ENCODE measurements at regions not wholly inside any gene's neighbourhood (a gene's known extent, or its start where the extent isn't known, plus 50 kb on each side); places are given as distances from the start of the nearest gene placed in this dataset.

DNA sequence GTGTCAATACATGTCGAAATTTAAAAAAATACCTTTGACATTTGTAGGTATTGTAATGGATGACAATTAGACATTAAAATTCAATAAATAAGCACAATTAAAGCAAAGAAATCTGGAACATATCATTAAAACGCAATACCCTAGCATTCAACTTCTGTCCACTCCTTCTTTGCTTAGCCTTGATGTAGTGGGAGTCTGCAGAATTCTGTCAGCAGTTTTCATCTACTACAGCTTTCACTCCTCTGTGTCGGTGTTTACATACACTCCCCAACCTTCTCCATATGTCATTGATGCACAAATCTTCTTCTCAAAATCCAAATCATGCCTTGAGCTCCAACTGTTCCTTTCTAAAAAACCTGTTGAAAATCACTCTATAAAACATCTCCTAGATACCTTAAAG is 1380.6 kb downstream of the DSC3 start (continued):
- TF ChIP-seq, protein P1, sequence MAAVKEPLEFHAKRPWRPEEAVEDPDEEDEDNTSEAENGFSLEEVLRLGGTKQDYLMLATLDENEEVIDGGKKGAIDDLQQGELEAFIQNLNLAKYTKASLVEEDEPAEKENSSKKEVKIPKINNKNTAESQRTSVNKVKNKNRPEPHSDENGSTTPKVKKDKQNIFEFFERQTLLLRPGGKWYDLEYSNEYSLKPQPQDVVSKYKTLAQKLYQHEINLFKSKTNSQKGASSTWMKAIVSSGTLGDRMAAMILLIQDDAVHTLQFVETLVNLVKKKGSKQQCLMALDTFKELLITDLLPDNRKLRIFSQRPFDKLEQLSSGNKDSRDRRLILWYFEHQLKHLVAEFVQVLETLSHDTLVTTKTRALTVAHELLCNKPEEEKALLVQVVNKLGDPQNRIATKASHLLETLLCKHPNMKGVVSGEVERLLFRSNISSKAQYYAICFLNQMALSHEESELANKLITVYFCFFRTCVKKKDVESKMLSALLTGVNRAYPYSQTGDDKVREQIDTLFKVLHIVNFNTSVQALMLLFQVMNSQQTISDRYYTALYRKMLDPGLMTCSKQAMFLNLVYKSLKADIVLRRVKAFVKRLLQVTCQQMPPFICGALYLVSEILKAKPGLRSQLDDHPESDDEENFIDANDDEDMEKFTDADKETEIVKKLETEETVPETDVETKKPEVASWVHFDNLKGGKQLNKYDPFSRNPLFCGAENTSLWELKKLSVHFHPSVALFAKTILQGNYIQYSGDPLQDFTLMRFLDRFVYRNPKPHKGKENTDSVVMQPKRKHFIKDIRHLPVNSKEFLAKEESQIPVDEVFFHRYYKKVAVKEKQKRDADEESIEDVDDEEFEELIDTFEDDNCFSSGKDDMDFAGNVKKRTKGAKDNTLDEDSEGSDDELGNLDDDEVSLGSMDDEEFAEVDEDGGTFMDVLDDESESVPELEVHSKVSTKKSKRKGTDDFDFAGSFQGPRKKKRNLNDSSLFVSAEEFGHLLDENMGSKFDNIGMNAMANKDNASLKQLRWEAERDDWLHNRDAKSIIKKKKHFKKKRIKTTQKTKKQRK (IDR thresholded peaks at IDR 0.05; ENCODE audit: low read depth, low read length), result no peak
- TF ChIP-seq POLR2AphosphoS2 (IDR thresholded peaks at IDR 0.05; ENCODE audit: low read depth, low read length) (no peak), ETV6 (conservative IDR thresholded peaks at IDR 0.05 in 1 of 2, IDR thresholded peaks at IDR 0.05 in 1 of 2; ENCODE audit: borderline replicate concordance in 1 of 2, low read depth in 1 of 2) (no peak)
- TF ChIP-seq, protein P2, sequence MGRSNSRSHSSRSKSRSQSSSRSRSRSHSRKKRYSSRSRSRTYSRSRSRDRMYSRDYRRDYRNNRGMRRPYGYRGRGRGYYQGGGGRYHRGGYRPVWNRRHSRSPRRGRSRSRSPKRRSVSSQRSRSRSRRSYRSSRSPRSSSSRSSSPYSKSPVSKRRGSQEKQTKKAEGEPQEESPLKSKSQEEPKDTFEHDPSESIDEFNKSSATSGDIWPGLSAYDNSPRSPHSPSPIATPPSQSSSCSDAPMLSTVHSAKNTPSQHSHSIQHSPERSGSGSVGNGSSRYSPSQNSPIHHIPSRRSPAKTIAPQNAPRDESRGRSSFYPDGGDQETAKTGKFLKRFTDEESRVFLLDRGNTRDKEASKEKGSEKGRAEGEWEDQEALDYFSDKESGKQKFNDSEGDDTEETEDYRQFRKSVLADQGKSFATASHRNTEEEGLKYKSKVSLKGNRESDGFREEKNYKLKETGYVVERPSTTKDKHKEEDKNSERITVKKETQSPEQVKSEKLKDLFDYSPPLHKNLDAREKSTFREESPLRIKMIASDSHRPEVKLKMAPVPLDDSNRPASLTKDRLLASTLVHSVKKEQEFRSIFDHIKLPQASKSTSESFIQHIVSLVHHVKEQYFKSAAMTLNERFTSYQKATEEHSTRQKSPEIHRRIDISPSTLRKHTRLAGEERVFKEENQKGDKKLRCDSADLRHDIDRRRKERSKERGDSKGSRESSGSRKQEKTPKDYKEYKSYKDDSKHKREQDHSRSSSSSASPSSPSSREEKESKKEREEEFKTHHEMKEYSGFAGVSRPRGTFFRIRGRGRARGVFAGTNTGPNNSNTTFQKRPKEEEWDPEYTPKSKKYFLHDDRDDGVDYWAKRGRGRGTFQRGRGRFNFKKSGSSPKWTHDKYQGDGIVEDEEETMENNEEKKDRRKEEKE (IDR thresholded peaks at IDR 0.05), result no peak
- TF ChIP-seq, protein P3, sequence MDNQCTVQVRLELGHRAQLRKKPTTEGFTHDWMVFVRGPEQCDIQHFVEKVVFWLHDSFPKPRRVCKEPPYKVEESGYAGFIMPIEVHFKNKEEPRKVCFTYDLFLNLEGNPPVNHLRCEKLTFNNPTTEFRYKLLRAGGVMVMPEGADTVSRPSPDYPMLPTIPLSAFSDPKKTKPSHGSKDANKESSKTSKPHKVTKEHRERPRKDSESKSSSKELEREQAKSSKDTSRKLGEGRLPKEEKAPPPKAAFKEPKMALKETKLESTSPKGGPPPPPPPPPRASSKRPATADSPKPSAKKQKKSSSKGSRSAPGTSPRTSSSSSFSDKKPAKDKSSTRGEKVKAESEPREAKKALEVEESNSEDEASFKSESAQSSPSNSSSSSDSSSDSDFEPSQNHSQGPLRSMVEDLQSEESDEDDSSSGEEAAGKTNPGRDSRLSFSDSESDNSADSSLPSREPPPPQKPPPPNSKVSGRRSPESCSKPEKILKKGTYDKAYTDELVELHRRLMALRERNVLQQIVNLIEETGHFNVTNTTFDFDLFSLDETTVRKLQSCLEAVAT (IDR thresholded peaks at IDR 0.05), result no peak
